GM12872 (cell line): ENCODE measurements at regions not wholly inside any gene's neighbourhood (a gene's known extent, or its start where the extent isn't known, plus 50 kb on each side); places are given as distances from the start of the nearest gene placed in this dataset.

Experiments used
- TF ChIP-seq, protein P1 (sequence below): IDR thresholded peaks from 3 replicates; pipeline ENCODE4 v1.5.1; 2011; ENCODE audit warnings: low read depth, mild to moderate bottlenecking, low read length, moderate library complexity; ENCODE audit not compliant: insufficient read depth

DNA sequence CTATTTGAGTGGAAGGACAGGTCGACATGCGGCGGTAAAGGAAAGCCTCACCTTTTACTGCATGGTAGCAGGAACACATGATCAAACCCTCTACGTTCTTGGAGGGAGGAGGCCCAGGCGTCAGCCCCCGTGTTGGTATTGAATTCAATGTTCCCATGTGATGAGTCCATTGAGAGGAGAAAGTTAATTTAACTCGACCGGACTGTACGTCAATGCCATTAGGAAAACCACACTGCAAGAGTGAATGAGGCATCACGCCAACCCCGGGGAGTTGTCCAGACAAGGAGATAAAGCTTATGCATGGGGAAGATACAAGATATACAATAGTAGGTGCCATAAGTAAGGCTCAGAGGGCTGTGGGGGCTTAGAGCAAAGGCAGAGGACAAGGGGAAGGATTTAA lies 213.9 kb upstream of the ECI2 start:
- TF ChIP-seq, protein P1, sequence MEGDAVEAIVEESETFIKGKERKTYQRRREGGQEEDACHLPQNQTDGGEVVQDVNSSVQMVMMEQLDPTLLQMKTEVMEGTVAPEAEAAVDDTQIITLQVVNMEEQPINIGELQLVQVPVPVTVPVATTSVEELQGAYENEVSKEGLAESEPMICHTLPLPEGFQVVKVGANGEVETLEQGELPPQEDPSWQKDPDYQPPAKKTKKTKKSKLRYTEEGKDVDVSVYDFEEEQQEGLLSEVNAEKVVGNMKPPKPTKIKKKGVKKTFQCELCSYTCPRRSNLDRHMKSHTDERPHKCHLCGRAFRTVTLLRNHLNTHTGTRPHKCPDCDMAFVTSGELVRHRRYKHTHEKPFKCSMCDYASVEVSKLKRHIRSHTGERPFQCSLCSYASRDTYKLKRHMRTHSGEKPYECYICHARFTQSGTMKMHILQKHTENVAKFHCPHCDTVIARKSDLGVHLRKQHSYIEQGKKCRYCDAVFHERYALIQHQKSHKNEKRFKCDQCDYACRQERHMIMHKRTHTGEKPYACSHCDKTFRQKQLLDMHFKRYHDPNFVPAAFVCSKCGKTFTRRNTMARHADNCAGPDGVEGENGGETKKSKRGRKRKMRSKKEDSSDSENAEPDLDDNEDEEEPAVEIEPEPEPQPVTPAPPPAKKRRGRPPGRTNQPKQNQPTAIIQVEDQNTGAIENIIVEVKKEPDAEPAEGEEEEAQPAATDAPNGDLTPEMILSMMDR = no peak

DNA sequence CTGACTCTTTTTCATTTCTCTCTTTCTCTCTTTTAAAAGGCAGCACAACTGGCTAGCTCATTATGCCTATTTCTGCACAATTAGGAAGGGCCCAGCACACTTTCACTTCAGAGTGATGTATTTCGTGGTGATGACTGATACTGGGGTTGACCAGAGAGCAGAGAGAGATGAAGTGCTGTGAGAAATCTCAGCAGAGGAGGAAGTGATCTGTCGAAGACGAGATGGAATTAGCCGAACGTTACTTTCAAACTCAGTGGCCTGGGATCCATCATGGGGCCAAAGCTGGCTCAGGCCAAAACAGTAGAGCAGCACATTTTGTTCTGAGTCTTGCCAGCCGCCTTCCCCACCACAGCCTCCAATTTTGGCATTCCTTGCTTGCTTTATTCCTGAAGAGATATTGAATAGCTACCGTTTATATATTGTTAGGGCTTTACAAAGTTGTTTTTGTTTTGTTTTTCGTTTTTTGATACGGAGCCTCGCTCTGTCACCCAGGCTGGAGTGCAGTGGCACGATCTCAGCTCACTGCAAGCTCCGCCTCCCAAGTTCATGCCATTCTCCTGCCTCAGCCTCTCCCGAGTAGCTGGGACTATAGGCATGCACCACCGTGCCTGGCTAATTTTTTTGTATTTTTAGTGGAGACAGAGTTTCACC lies 213.2 kb upstream of the ECI2 start:
- TF ChIP-seq, protein P1 = no peak

DNA sequence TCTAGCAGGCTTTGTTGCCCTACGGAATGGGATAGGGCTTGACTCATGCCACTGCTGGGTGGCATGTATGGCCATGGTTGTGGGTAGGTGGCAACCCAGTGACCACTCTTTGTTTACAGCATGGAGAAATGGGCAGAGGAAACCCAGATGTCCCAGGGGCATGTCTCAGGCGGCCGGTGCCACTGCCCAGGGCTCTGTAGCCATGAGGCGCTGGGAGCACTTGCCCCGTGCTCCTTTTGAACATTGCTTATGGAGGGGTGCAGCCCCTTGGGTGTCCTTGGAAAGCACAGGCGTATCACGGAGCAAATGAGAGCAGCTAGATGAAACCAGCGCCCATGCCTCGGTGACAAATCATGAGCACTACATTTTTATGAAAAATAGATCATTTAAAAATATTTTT lies 212.5 kb upstream of the ECI2 start:
- TF ChIP-seq, protein P1 = no peak

DNA sequence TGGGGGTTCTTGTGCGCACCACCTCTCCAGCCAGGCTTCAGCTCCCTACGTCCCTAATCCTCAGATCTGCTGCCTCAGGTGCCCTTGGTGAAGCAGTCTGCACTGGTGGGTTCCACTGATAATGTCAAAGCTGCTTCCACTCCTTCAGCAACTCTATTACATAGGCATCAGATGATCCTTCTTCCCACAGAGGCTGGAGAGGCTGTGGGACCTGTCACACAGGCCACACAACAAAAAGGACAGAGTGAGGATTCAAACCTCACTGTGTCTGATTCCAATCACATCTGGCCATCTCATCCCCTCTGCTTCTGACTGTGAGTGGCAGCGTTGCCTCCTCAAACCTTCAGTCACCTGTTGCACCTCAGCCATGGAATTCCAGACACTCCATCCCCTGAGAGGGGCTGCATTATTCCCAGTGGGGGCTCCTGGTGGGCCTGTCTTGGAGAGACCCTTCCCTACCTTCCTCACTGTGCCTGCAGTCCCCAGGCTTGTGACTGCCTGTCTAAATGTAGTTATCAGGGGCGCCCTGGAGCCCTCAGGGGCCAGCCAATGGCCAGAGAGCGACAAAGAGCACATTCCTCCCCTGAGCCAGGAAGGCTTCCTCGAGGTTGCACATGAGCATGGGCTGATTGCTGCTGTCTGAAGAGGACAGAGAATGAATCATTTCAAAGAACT lies 211.4 kb upstream of the ECI2 start:
- TF ChIP-seq, protein P1 = no peak

DNA sequence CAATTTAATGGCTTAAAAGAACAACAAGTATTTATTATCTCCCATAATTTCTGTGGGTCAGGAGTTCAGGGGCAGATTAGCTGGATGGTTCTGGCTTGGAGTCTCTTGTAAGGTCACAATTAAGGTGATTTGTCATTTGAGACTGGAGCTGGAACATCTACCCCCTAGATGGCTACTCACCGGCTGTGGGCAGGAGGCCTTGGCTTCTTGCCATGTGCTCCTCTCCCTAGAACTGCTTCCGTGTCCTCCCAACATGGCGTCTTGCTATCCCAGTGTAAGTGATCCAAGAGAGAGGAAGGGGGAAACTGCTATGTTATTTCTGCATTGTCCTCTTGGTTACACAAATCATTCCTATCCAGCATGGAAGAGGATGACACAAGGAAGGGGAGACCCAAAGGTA lies 210.2 kb upstream of the ECI2 start:
- TF ChIP-seq, protein P1 = no peak

DNA sequence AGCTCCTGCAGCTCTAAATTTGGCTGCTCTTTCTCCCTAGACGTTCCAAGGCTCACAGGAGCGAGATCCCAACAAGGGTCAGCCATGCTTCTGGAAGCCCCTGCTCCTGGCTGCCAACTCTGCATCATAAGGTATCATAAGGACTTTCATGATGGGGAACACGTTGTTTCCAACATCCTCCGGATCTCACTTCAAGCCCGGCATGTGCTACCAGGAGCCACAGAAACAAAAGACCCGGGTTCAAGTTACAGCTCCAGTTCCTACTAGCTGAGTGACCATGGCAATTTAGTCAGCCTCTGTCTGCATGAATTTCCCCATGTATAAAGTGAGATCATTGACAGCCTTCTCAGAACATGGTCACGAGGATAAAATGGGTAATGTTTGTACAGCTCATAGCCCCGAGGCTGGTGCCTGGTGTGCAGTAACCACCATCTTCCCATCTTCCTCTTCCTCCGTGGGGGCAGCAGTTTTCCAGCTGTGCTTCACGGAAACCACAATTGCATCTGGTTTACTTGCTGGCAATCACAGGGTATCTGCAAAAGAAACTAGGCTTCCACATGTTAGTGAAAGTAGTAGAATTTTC lies 209.0 kb upstream of the ECI2 start:
- TF ChIP-seq, protein P1 = no peak

DNA sequence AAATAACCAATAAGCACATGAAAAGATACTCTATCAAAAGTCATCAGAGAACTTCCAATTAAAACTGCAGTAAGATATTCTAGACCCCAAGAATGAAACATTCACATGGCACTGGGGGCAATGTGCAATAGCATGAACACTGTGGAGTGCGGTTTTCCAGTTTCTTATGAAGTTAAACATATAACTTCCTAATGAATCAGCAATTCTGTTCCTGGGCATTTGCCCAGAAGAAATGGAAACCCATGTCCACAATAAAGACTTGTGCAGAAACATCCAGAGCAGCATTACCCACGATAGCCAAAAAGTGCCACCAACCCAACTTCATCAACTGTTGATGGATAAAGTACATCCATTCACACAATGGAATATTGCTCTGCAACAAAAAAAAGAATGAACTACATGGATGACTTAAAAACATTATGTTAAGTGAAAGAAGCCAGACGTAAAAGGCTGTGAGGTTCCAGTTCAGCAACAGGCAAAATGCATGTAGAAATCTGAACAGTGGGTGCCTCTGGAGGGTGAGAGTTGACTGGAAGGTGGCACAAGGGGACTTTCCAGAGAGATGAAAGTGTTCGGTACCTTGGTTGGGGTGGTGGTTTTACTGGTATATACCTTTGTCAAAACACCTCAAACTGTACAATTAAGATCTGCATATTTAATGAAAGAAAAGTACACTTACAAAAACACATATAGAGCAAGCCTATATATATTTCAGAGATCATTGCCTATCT lies 207.2 kb upstream of the ECI2 start:
- TF ChIP-seq, protein P1 = no peak
